ENCODE measurements at regions not wholly inside any gene's neighbourhood (a gene's known extent, or its start where the extent isn't known, plus 50 kb on each side); places are given as distances from the start of the nearest gene placed in this dataset.

DNA sequence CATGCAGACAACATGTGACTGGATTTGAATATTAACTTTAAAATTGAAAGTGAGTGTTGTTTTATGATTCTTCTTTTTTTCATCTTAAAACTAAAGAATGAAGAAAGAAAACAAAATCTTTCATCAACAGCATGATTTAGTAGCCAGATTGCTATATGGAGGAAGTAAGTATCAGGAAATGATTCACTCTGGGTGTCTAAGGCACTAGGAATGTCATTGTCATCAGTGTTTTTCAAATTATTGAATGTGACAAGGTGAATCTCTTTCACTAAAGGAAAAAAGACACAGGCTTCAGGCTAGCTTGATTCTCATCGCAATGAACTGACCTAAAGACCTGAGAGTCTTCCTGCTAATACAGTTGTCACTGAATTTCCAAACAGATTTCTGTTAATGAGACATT is 430.1 kb downstream of the FBXO15 start:
- Mint-ChIP-seq H3K4me3 (no peak overlapping the region), H3K4me1 (no peaks in the 10 kb centered on the region), H3K9me3 (no peaks in the 10 kb centered on the region; a peak in 1 of 5 replicates), H3K36me3 (ENCODE audit: insufficient read depth in 1 of 3, low read depth in 3 of 3) (no peaks in the 10 kb centered on the region; a peak in 1 of 7 replicates), H3K27me3 (ENCODE audit: low read depth) (no peaks in the 10 kb centered on the region), H3K27ac (no peak overlapping the region)
- H3K56ac ChIP-seq (ENCODE audit: insufficient read length, low read depth, low read length) = no peak overlapping the region
- no peaks in the 10 kb centered on the region for H3K23me2 ChIP-seq (ENCODE audit: insufficient read length, low read depth, low read length, poor library complexity, severe bottlenecking)
- H2AFZ ChIP-seq (ENCODE audit: low read length) = no peak overlapping the region
- no peaks in the 10 kb centered on the region for H3K9me3 ChIP-seq (ENCODE audit: control insufficient read depth, low read depth, low read length)
- no peak overlapping the region for H3T11ph ChIP-seq (ENCODE audit: low read length)
- DNase-seq = no peak
- no peak overlapping the region for H4K91ac ChIP-seq (ENCODE audit: insufficient read length, low read depth, low read length)
- no peak overlapping the region for H2BK5ac ChIP-seq (ENCODE audit: insufficient read length, low read length)
- no peak overlapping the region for H2BK15ac ChIP-seq (ENCODE audit: low read depth, low read length)
- no peak overlapping the region for H2BK12ac ChIP-seq (ENCODE audit: insufficient read length, low read depth, low read length)
- no peak overlapping the region for H3K18ac ChIP-seq (ENCODE audit: insufficient read length, low read depth, low read length)
- H3K4ac ChIP-seq (ENCODE audit: low read depth, low read length) = no peak overlapping the region
- H2AK5ac ChIP-seq (ENCODE audit: insufficient read length, low read length) = no peak overlapping the region
- H3K4me1 ChIP-seq (ENCODE audit: insufficient read depth, low read length) = no peaks in the 10 kb centered on the region; the same call in 1 of the 2 replicates
- no peak overlapping the region for H4K5ac ChIP-seq (ENCODE audit: insufficient read length, low read depth, low read length)
- no peak overlapping the region for H2BK120ac ChIP-seq (ENCODE audit: low read depth, low read length, poor library complexity, severe bottlenecking)
- H4K20me1 ChIP-seq (ENCODE audit: control insufficient read depth, insufficient read depth, insufficient read length) = no peaks in the 10 kb centered on the region
- H3K79me1 ChIP-seq (ENCODE audit: insufficient read depth, low read depth, low read length, poor library complexity, severe bottlenecking) = no peaks in the 10 kb centered on the region
- no CpG with 5 or more reads among the region's 1 CpG for WGBS (ENCODE audit: extremely low coverage, insufficient read length, low lambda C conversion rate)
- TF ChIP-seq, protein P1, sequence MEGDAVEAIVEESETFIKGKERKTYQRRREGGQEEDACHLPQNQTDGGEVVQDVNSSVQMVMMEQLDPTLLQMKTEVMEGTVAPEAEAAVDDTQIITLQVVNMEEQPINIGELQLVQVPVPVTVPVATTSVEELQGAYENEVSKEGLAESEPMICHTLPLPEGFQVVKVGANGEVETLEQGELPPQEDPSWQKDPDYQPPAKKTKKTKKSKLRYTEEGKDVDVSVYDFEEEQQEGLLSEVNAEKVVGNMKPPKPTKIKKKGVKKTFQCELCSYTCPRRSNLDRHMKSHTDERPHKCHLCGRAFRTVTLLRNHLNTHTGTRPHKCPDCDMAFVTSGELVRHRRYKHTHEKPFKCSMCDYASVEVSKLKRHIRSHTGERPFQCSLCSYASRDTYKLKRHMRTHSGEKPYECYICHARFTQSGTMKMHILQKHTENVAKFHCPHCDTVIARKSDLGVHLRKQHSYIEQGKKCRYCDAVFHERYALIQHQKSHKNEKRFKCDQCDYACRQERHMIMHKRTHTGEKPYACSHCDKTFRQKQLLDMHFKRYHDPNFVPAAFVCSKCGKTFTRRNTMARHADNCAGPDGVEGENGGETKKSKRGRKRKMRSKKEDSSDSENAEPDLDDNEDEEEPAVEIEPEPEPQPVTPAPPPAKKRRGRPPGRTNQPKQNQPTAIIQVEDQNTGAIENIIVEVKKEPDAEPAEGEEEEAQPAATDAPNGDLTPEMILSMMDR (conservative IDR thresholded peaks at IDR 0.05) = no peak
- H3K4me2 ChIP-seq (ENCODE audit: insufficient read depth, insufficient read length, low read length) = no peak overlapping the region
- no peak overlapping the region for H2BK20ac ChIP-seq (ENCODE audit: low read depth, low read length, poor library complexity, severe bottlenecking)
- H3K79me2 ChIP-seq (ENCODE audit: insufficient read depth, low read length) = no peaks in the 10 kb centered on the region
- no peak overlapping the region for H3K27ac ChIP-seq (ENCODE audit: insufficient read length, low read depth, low read length)
- H3K27me3 ChIP-seq (ENCODE audit: insufficient read depth, low read length) = no peaks in the 10 kb centered on the region
- no peak overlapping the region for H3K14ac ChIP-seq (ENCODE audit: insufficient read depth, low read length)
- no peak overlapping the region for H4K8ac ChIP-seq (replicated peaks; ENCODE audit: insufficient read length, low read depth, low read length)
- H3K9ac ChIP-seq (ENCODE audit: extremely low read depth, insufficient read length, low read length) = no peak overlapping the region
- H3K23ac ChIP-seq (ENCODE audit: insufficient read length, low read depth, low read length) = no peak overlapping the region

All from H9 (cell line).